Prostate gland (tissue), 2 donors: ENCODE measurements at regions not wholly inside any gene's neighbourhood (a gene's known extent, or its start where the extent isn't known, plus 50 kb on each side); places are given as distances from the start of the nearest gene placed in this dataset.

Experiments
- DNase-seq: peaks from one replicate; pipeline ENCODE4 v3.0.0-alpha.2; 2019; ENCODE audit warnings: low spot score
- H3K27ac ChIP-seq, 2 donors: fragments of 200-600 bp; sonication (generic); 2 replicates each; pipeline ENCODE4 v1.5.1; 2017 to 2019
- H3K27me3 ChIP-seq: fragments of 200-600 bp; sonication (generic); replicated peaks from 2 replicates; pipeline ENCODE4 v1.5.1; 2019; ENCODE audit not compliant: insufficient read depth
- H3K36me3 ChIP-seq, 2 donors: fragments of 200-600 bp; sonication (generic); 1 replicate in 1 of 2; 2 replicates in 1 of 2; pipeline versions ENCODE4 v1.5.1 to v1.8.1; 2017 to 2019
- H3K4me1 ChIP-seq: fragments of 200-600 bp; sonication (generic); replicated peaks from 2 replicates; pipeline ENCODE4 v1.5.1; 2019
- H3K4me3 ChIP-seq, 2 donors: fragments of 200-600 bp; sonication (generic); 2 replicates each; pipeline ENCODE4 v1.5.1; 2017 to 2019
- H3K9me3 ChIP-seq: fragments of 200-600 bp; sonication (generic); 2 replicates; pipeline ENCODE4 v1.5.1; 2017
- CTCF ChIP-seq, 4 experiments: fragments of 200-600 bp in 2 of 4; fragments of 450-650 bp in 2 of 4; sonication (generic) in 2 of 4; IDR thresholded peaks; 1 replicate in 3 of 4; 2 replicates in 1 of 4; pipeline ENCODE4 v1.5.1; 2016 to 2019; ENCODE audit warnings: antibody characterized with exemption in 4 of 4, mild to moderate bottlenecking in 2 of 4, moderate library complexity in 2 of 4
- POLR2A ChIP-seq: fragments of 450-650 bp; IDR thresholded peaks from one replicate; pipeline ENCODE4 v1.6.1; 2016; ENCODE audit warnings: antibody characterized with exemption, mild to moderate bottlenecking
- POLR2AphosphoS5 ChIP-seq: sonication (generic); formaldehyde crosslinking; IDR thresholded peaks from one replicate; pipeline ENCODE4 v1.6.1; 2017; ENCODE audit warnings: antibody characterized with exemption
- WGBS: methylation state at CpG from one replicate; pipeline ENCODE4 v1.1.5; 2018; 5-methylcytosine and 5-hydroxymethylcytosine counted together
- intact Hi-C: fragments of 100-400 bp; cut with DNase I; formaldehyde crosslinking; loops from one replicate; pipeline ENCODE4 v1.14.2; 2022

GRCh38 chr4:124462954-124463828 lies 249.3 kb downstream of the ANKRD50 start:
- Histone ChIP-seq H3K4me1 (no peaks in the 10 kb centered on the region), H3K9me3 (no peaks in the 10 kb centered on the region), H3K27ac (no peak overlapping the region), H3K27me3 (no peaks in the 10 kb centered on the region), H3K4me3 (no peak overlapping the region), H3K36me3 (no peaks in the 10 kb centered on the region)
- no peak for DNase-seq
- TF ChIP-seq POLR2A: no peak
- intact Hi-C loops: no loop called here
- 92% methylated on average over 18 of the region's 18 CpGs for WGBS

- Histone ChIP-seq H3K4me1 (no peaks in the 10 kb centered on the region), H3K36me3 (no peaks in the 10 kb centered on the region), H3K27ac (no peak overlapping the region), H3K27me3 (no peaks in the 10 kb centered on the region), H3K4me3 (no peak overlapping the region), H3K9me3 (no peaks in the 10 kb centered on the region)
- no peak for DNase-seq
- intact Hi-C loops: no loop called here
- TF ChIP-seq POLR2AphosphoS5 (no peak), POLR2A (no peak), CTCF (IDR thresholded peaks at IDR 0.05) (no peak)
- 97% methylated on average over 1 of the region's 1 CpG for WGBS
These were observed 247.7 kb downstream of the ANKRD50 start for GRCh38 chr4:124464836-124465235.

GRCh38 chr4:124468360-124468759 lies 244.2 kb downstream of the ANKRD50 start:
- 86% methylated on average over 7 of the region's 7 CpGs for WGBS
- TF ChIP-seq CTCF (IDR thresholded peaks at IDR 0.05) (no peak), POLR2AphosphoS5 (no peak), POLR2A (no peak)
- Histone ChIP-seq H3K9me3 (no peaks in the 10 kb centered on the region), H3K27ac (no peak overlapping the region), H3K4me3 (no peak overlapping the region), H3K27me3 (no peaks in the 10 kb centered on the region), H3K4me1 (no peaks in the 10 kb centered on the region), H3K36me3 (no peaks in the 10 kb centered on the region)
- intact Hi-C loops: no loop called here
- DNase-seq: no peak

GRCh38 chr4:124469981-124470380 lies 242.6 kb downstream of the ANKRD50 start:
- Histone ChIP-seq H3K4me1 (no peaks in the 10 kb centered on the region), H3K9me3 (no peaks in the 10 kb centered on the region), H3K36me3 (no peaks in the 10 kb centered on the region), H3K27ac (no peak overlapping the region), H3K4me3 (no peak overlapping the region), H3K27me3 (no peaks in the 10 kb centered on the region)
- TF ChIP-seq CTCF (IDR thresholded peaks at IDR 0.05): no peak
- TF ChIP-seq POLR2A: no peak
- TF ChIP-seq POLR2AphosphoS5: no peak
- DNase-seq: no peak
- intact Hi-C loops: no loop called here

GRCh38 chr4:124478470-124478869 lies 234.1 kb downstream of the ANKRD50 start:
- intact Hi-C loops: no loop called here
- H3K4me3 ChIP-seq: no peak overlapping the region
- no peaks in the 10 kb centered on the region for H3K9me3 ChIP-seq
- no peak overlapping the region for H3K27ac ChIP-seq
- H3K27me3 ChIP-seq: no peaks in the 10 kb centered on the region
- WGBS: 6% methylated on average over 1 of the region's 1 CpG
- no peak for DNase-seq
- TF ChIP-seq POLR2AphosphoS5 (no peak), CTCF (IDR thresholded peaks at IDR 0.05) (no peak), POLR2A (no peak)
- H3K4me1 ChIP-seq: no peaks in the 10 kb centered on the region
- H3K36me3 ChIP-seq: no peaks in the 10 kb centered on the region
